ENCODE measurements at regions not wholly inside any gene's neighbourhood (a gene's known extent, or its start where the extent isn't known, plus 50 kb on each side); places are given as distances from the start of the nearest gene placed in this dataset.

GRCh38 chr3:118587037-118587741 lies 447.5 kb downstream of the IGSF11 start:
- H3K4me3 ChIP-seq (ENCODE audit: low read depth, low read length) = no peak overlapping the region
- no peak for DNase-seq (ENCODE audit: low read depth)
- TF ChIP-seq, protein P1, sequence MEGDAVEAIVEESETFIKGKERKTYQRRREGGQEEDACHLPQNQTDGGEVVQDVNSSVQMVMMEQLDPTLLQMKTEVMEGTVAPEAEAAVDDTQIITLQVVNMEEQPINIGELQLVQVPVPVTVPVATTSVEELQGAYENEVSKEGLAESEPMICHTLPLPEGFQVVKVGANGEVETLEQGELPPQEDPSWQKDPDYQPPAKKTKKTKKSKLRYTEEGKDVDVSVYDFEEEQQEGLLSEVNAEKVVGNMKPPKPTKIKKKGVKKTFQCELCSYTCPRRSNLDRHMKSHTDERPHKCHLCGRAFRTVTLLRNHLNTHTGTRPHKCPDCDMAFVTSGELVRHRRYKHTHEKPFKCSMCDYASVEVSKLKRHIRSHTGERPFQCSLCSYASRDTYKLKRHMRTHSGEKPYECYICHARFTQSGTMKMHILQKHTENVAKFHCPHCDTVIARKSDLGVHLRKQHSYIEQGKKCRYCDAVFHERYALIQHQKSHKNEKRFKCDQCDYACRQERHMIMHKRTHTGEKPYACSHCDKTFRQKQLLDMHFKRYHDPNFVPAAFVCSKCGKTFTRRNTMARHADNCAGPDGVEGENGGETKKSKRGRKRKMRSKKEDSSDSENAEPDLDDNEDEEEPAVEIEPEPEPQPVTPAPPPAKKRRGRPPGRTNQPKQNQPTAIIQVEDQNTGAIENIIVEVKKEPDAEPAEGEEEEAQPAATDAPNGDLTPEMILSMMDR (conservative IDR thresholded peaks at IDR 0.05; ENCODE audit: low read depth, low read length) = no peak

GRCh38 chr3:118587847-118588246 lies 446.8 kb downstream of the IGSF11 start:
- TF ChIP-seq, protein P1 (conservative IDR thresholded peaks at IDR 0.05; ENCODE audit: low read depth, low read length) = no peak
- DNase-seq (ENCODE audit: low read depth) = no peak
- H3K4me3 ChIP-seq (ENCODE audit: low read depth, low read length) = no peak overlapping the region

- no peak overlapping the region for H3K4me3 ChIP-seq (ENCODE audit: low read depth, low read length)
- TF ChIP-seq, protein P1 (conservative IDR thresholded peaks at IDR 0.05; ENCODE audit: low read depth, low read length) = no peak
- no peak for DNase-seq (ENCODE audit: low read depth)
These were observed 441.4 kb downstream of the IGSF11 start for GRCh38 chr3:118593277-118593670.

GRCh38 chr3:118597184-118597583 lies 437.5 kb downstream of the IGSF11 start:
- no peak overlapping the region for H3K4me3 ChIP-seq (ENCODE audit: low read depth, low read length)
- DNase-seq (ENCODE audit: low read depth) = no peak
- TF ChIP-seq, protein P1 (conservative IDR thresholded peaks at IDR 0.05; ENCODE audit: low read depth, low read length) = no peak

- TF ChIP-seq, protein P1 (conservative IDR thresholded peaks at IDR 0.05; ENCODE audit: low read depth, low read length) = no peak
- no peak overlapping the region for H3K4me3 ChIP-seq (ENCODE audit: low read depth, low read length)
- DNase-seq (ENCODE audit: low read depth) = no peak
These were observed 426.5 kb downstream of the IGSF11 start for GRCh38 chr3:118607915-118608820.

DNA sequence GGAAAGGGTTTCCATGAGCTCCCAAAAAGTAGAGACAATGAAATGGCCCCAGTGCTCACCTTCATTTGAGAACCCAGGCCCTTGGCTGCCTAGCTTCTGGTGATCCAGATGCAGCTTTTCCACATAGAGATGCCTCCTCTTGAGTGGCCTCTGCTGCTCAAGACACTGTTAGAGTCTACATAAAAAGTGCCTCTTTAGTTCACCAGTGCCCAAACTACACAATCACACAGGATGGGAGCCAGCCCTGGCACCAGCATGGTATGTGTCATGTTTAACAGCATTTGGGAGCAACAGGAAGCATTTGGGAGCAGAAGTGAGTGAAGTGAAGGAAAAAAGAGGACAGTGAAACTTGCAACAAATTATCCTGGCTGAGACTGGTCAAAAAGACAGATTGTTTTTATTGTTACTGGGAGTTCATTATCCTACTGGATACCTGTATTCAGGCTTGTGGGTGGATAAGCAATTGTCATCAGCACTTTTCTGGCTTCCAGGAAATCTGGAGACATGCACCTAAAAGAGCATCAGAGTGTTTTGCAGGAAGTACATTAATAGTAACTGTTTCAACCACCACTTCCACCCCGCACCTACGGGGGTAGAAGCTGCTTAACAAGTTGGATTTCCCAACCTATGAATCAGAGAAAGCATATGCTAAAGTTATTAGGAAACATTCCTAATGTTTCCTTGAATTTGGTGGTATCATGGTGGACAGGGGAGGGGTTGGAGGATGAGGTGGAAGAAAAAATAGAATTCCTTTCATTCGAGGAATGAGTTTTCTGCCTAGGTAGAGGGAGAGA lies 416.2 kb downstream of the IGSF11 start:
- no peak overlapping the region for H3K4me3 ChIP-seq (ENCODE audit: low read depth, low read length)
- TF ChIP-seq, protein P1 (conservative IDR thresholded peaks at IDR 0.05; ENCODE audit: low read depth, low read length) = no peak
- no peak for DNase-seq (ENCODE audit: low read depth)

Data from choroid plexus epithelial cell (primary cell).